ENCODE measurements at regions not wholly inside any gene's neighbourhood (a gene's known extent, or its start where the extent isn't known, plus 50 kb on each side); places are given as distances from the start of the nearest gene placed in this dataset.

- no peak for TF ChIP-seq CTCF (optimal IDR thresholded peaks at IDR 0.05 in 1 of 3, IDR thresholded peaks at IDR 0.05 in 1 of 3, conservative IDR thresholded peaks at IDR 0.05 in 1 of 3; ENCODE audit: extremely low read depth in 1 of 3, insufficient read depth in 2 of 3, low read length in 3 of 3)
- no peak for TF ChIP-seq EZH2 (IDR thresholded peaks at IDR 0.05; ENCODE audit: low read length)
These were observed 63.8 kb upstream of the DAPK1 start for GRCh38 chr9:87433853-87434252.
